RPMI7951 (cell line): ENCODE measurements at regions not wholly inside any gene's neighbourhood (a gene's known extent, or its start where the extent isn't known, plus 50 kb on each side); places are given as distances from the start of the nearest gene placed in this dataset.

ENCODE experiments used
- DNase-seq: peaks from one replicate; pipeline ENCODE4 v3.0.0-alpha.2; 2012; ENCODE audit warnings: low read depth

GRCh38 chr4:32032136-32032672 lies 1312.0 kb downstream of the PCDH7 start:
- no peak for DNase-seq

GRCh38 chr4:32037399-32037798 lies 1317.2 kb downstream of the PCDH7 start:
- no peak for DNase-seq

GRCh38 chr4:32042486-32043247 lies 1322.5 kb downstream of the PCDH7 start:
- no peak for DNase-seq

- DNase-seq, result no peak
Observed at GRCh38 chr4:32043248-32043633, 1323.1 kb downstream of the PCDH7 start.

- DNase-seq, result no peak
Observed at GRCh38 chr4:32061916-32062315, 1341.7 kb downstream of the PCDH7 start.

GRCh38 chr4:32073542-32073941 lies 1353.4 kb downstream of the PCDH7 start:
- no peak for DNase-seq

- no peak for DNase-seq
Observed at GRCh38 chr4:32087211-32087610, 1367.0 kb downstream of the PCDH7 start.

- no peak for DNase-seq
Observed at GRCh38 chr4:32094987-32095386, 1374.8 kb downstream of the PCDH7 start.

GRCh38 chr4:32102896-32103295 lies 1382.7 kb downstream of the PCDH7 start:
- no peak for DNase-seq

GRCh38 chr4:32106767-32107166 lies 1386.6 kb downstream of the PCDH7 start:
- peak; percentile 2 for DNase-seq

- DNase-seq, result no peak
Observed at GRCh38 chr4:32112891-32113290, 1392.7 kb downstream of the PCDH7 start.

- no peak for DNase-seq
Observed at GRCh38 chr4:32117693-32118092, 1397.5 kb downstream of the PCDH7 start.

GRCh38 chr4:32119907-32120306 lies 1399.7 kb downstream of the PCDH7 start:
- DNase-seq, result no peak

GRCh38 chr4:32128549-32128948 lies 1408.4 kb downstream of the PCDH7 start:
- no peak for DNase-seq

- no peak for DNase-seq
Observed at GRCh38 chr4:32129967-32130366, 1409.8 kb downstream of the PCDH7 start.

- DNase-seq, result no peak
Observed at GRCh38 chr4:32133141-32133540, 1413.0 kb downstream of the PCDH7 start.

GRCh38 chr4:32133734-32134133 lies 1413.6 kb downstream of the PCDH7 start:
- DNase-seq, result no peak

- DNase-seq, result no peak
Observed at GRCh38 chr4:32135642-32136041, 1415.5 kb downstream of the PCDH7 start.

GRCh38 chr4:32136081-32136787 lies 1416.1 kb downstream of the PCDH7 start:
- DNase-seq, result no peak

- peak; percentile 67 for DNase-seq
Observed at GRCh38 chr4:32140636-32141035, 1420.5 kb downstream of the PCDH7 start.

GRCh38 chr4:32142075-32142474 lies 1421.9 kb downstream of the PCDH7 start:
- DNase-seq, result no peak

GRCh38 chr4:32145987-32146386 lies 1425.8 kb downstream of the PCDH7 start:
- DNase-seq, result no peak

- DNase-seq, result no peak
Observed at GRCh38 chr4:32147446-32148085, 1427.4 kb downstream of the PCDH7 start.
